Suprapubic skin (tissue), 4 donors: ENCODE measurements at regions not wholly inside any gene's neighbourhood (a gene's known extent, or its start where the extent isn't known, plus 50 kb on each side); places are given as distances from the start of the nearest gene placed in this dataset.

Experiments used
- DNase-seq, 2 donors: peaks; one replicate each; pipeline ENCODE4 v3.0.0-alpha.2; 2019; ENCODE audit warnings: low spot score in 2 of 2
- H3K27ac ChIP-seq: fragments of 200-600 bp; sonication (generic); one replicate; pipeline ENCODE4 v1.5.1; 2019
- H3K27me3 ChIP-seq: fragments of 200-600 bp; sonication (generic); one replicate; pipeline ENCODE4 v1.5.1; 2019
- H3K36me3 ChIP-seq: fragments of 200-600 bp; sonication (generic); one replicate; pipeline ENCODE4 v1.5.1; 2019
- H3K4me1 ChIP-seq: fragments of 200-600 bp; sonication (generic); one replicate; pipeline ENCODE4 v1.5.1; 2019
- H3K4me3 ChIP-seq: fragments of 200-600 bp; sonication (generic); one replicate; pipeline ENCODE4 v1.5.1; 2019; ENCODE audit warnings: mild to moderate bottlenecking
- H3K9me3 ChIP-seq: fragments of 200-600 bp; sonication (generic); one replicate; pipeline ENCODE4 v1.5.1; 2019
- EP300 ChIP-seq: sonication (generic); formaldehyde crosslinking; IDR thresholded peaks from one replicate; pipeline ENCODE4 v1.6.1; 2017; ENCODE audit warnings: antibody characterized with exemption
- POLR2A ChIP-seq, 2 donors: fragments of 450-650 bp; IDR thresholded peaks; one replicate each; pipeline ENCODE4 v1.6.1; 2017; ENCODE audit warnings: antibody characterized with exemption in 2 of 2, mild to moderate bottlenecking in 2 of 2, moderate library complexity in 2 of 2
- POLR2AphosphoS5 ChIP-seq, 3 donors: sonication (generic); formaldehyde crosslinking; IDR thresholded peaks; one replicate each; pipeline ENCODE4 v1.6.1; 2017; ENCODE audit warnings: antibody characterized with exemption in 3 of 3
- WGBS: methylation state at CpG from one replicate; pipeline ENCODE4 v1.1.5; 2018; 5-methylcytosine and 5-hydroxymethylcytosine counted together
- TF ChIP-seq, protein P1 (sequence below), 2 donors: fragments of 200-600 bp in 1 of 2; fragments of 450-650 bp in 1 of 2; sonication (generic) in 1 of 2; IDR thresholded peaks; one replicate each; pipeline ENCODE4 v1.5.1; 2016 to 2019; ENCODE audit warnings: antibody characterized with exemption in 2 of 2, mild to moderate bottlenecking in 1 of 2, moderate library complexity in 1 of 2

DNA sequence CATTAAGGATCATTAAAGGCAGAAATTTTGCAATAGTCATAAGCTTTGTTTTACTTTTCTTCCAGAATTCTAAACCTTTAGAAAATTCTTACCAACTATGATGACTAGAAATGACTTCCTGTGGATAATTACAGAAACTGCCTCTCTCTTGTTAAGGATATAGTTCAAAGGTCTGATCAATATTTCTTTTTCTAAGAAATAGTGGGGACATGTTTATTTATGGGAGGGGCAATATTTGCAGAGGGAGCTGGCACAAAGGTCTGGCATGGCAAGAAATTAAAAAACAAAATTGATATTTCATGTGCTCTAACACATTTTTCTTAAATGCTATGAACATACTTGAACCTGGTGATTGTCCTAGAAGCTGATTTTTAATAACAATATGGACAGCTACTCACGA, 448.9 kb downstream of the KCTD8 start:
- TF ChIP-seq, protein P1, sequence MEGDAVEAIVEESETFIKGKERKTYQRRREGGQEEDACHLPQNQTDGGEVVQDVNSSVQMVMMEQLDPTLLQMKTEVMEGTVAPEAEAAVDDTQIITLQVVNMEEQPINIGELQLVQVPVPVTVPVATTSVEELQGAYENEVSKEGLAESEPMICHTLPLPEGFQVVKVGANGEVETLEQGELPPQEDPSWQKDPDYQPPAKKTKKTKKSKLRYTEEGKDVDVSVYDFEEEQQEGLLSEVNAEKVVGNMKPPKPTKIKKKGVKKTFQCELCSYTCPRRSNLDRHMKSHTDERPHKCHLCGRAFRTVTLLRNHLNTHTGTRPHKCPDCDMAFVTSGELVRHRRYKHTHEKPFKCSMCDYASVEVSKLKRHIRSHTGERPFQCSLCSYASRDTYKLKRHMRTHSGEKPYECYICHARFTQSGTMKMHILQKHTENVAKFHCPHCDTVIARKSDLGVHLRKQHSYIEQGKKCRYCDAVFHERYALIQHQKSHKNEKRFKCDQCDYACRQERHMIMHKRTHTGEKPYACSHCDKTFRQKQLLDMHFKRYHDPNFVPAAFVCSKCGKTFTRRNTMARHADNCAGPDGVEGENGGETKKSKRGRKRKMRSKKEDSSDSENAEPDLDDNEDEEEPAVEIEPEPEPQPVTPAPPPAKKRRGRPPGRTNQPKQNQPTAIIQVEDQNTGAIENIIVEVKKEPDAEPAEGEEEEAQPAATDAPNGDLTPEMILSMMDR (IDR thresholded peaks at IDR 0.05), result no peak
- TF ChIP-seq POLR2AphosphoS5 (IDR thresholded peaks at IDR 0.05), result no peak
- TF ChIP-seq POLR2A (IDR thresholded peaks at IDR 0.05), result no peak
- TF ChIP-seq EP300, result no peak
- WGBS, result 78% methylated on average over 1 of the region's 1 CpG
- H3K9me3 ChIP-seq, result no peaks in the 10 kb centered on the region
- DNase-seq, result no peak
- H3K27me3 ChIP-seq, result no peaks in the 10 kb centered on the region
- H3K27ac ChIP-seq, result no peak overlapping the region
- no peaks in the 10 kb centered on the region for H3K4me1 ChIP-seq
- no peak overlapping the region for H3K4me3 ChIP-seq
- no peaks in the 10 kb centered on the region for H3K36me3 ChIP-seq

- no peak overlapping the region for H3K27ac ChIP-seq
- 82% methylated on average over 5 of the region's 5 CpGs for WGBS
Observed at GRCh38 chr4:44002368-44002767, 446.2 kb downstream of the KCTD8 start.

DNA sequence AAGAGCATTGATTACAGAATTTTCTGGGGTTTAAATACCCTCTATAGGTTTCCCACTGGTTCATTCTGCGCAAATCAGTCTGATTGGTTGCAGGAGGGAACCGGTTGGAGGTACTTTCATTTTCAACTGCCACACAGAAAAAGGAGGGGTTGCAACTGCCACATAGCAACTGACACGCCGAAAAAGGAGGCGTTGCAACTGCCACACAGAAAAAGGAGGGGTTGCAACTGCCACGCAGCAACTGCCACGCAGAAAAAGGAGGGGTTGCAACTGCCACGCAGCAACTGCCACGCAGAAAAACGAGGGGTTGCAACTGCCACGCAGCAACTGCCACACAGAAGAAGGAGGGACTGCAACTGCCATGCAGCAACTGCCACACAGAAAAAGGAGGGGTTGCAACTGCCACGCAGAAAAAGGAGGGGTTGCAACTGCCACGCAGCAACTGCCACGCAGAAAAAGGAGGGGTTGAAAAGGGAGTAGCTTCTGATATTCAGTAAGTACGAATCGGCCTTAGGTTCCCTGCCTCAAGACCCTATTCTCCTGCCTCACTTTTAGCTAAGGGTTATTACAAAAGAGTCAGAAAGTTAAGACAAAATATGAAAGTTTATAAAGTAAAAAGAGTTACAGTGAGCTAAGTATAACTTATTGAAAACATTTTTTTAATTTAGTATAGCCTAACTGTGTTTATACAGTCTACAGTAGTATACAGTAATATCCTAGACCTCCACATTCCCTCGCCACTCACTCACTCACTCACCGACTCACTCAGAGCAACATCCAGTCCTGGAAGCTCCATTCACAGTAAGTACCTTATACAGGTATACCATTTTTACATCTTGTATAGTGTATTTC, 431.8 kb downstream of the KCTD8 start:
- 92% methylated on average over 18 of the region's 18 CpGs for WGBS
- no peak for DNase-seq
- Histone ChIP-seq H3K9me3 (no peaks in the 10 kb centered on the region), H3K4me3 (no peak overlapping the region), H3K27ac (no peak overlapping the region), H3K4me1 (no peaks in the 10 kb centered on the region), H3K36me3 (no peaks in the 10 kb centered on the region), H3K27me3 (no peaks in the 10 kb centered on the region)
- TF ChIP-seq EP300 (no peak), POLR2A (IDR thresholded peaks at IDR 0.05) (no peak), POLR2AphosphoS5 (IDR thresholded peaks at IDR 0.05) (no peak)
- TF ChIP-seq, protein P1 (IDR thresholded peaks at IDR 0.05), result no peak

More at GRCh38 chr4:44002368-44002767, 446.2 kb downstream of the KCTD8 start:
- Histone ChIP-seq H3K9me3 (no peaks in the 10 kb centered on the region), H3K27me3 (no peaks in the 10 kb centered on the region), H3K4me1 (no peaks in the 10 kb centered on the region), H3K4me3 (no peak overlapping the region), H3K36me3 (no peaks in the 10 kb centered on the region)
- DNase-seq, result no peak
- no peak for TF ChIP-seq EP300
- TF ChIP-seq, protein P1 (IDR thresholded peaks at IDR 0.05), result no peak
- no peak for TF ChIP-seq POLR2AphosphoS5 (IDR thresholded peaks at IDR 0.05)
- TF ChIP-seq POLR2A (IDR thresholded peaks at IDR 0.05), result no peak

DNA sequence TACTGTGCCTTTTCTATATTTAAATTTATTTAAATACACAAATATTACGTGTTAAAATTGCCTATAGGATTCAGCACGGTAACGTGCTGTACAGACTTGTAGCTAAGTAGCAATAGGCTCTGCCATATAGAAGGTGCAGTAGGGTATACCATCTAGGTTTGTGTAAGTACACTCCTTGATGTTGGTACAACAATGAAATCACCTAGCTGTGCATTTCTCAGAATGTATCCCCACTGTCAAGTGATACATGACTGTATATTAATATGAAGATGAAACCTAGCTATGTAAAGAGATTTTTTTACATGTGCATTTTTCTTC, 431.2 kb downstream of the KCTD8 start:
- no peak overlapping the region for H3K4me3 ChIP-seq
- DNase-seq, result no peak
- H3K9me3 ChIP-seq, result no peaks in the 10 kb centered on the region
- TF ChIP-seq EP300 (no peak), POLR2AphosphoS5 (IDR thresholded peaks at IDR 0.05) (no peak), POLR2A (IDR thresholded peaks at IDR 0.05) (no peak)
- TF ChIP-seq, protein P1 (IDR thresholded peaks at IDR 0.05), result no peak
- no peak overlapping the region for H3K27ac ChIP-seq
- no peaks in the 10 kb centered on the region for H3K27me3 ChIP-seq
- no peaks in the 10 kb centered on the region for H3K36me3 ChIP-seq
- WGBS, result 95% methylated on average over 3 of the region's 3 CpGs
- H3K4me1 ChIP-seq, result no peaks in the 10 kb centered on the region

DNA sequence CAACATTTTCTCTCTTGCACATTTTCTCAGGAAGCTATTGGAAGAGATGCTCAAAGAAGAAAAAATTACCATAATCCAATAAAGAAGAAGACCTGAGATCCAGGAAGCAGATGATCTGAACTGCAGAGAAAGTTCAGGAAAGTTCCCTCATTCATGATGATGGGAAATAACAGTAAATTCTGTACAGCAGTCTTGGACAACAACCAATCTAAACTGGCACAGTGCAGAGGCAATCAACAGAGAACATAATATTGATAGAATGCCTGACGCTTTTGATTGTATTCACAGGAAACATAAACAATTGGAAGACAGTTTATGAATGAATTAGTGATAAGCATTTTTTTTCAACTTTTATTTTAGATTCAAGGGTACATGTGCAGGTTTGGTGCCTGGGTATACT, 428.9 kb downstream of the KCTD8 start:
- no peak for DNase-seq
- Histone ChIP-seq H3K36me3 (no peaks in the 10 kb centered on the region), H3K4me3 (no peak overlapping the region), H3K9me3 (no peaks in the 10 kb centered on the region), H3K4me1 (no peaks in the 10 kb centered on the region), H3K27me3 (no peaks in the 10 kb centered on the region), H3K27ac (no peak overlapping the region)
- TF ChIP-seq POLR2AphosphoS5 (IDR thresholded peaks at IDR 0.05), result no peak
- TF ChIP-seq, protein P1 (IDR thresholded peaks at IDR 0.05), result no peak
- no peak for TF ChIP-seq POLR2A (IDR thresholded peaks at IDR 0.05)
- no peak for TF ChIP-seq EP300
- WGBS, result 71% methylated on average over 1 of the region's 1 CpG
